HG03575 (cell line): ENCODE measurements at regions not wholly inside any gene's neighbourhood (a gene's known extent, or its start where the extent isn't known, plus 50 kb on each side); places are given as distances from the start of the nearest gene placed in this dataset.

Experiments
- ATAC-seq: cut with Tn5 transposase; IDR thresholded peaks from one replicate; pipeline ENCODE4 v1.9.1; 2021; ENCODE audit not compliant: unreplicated experiment, insufficient number of reproducible peaks, low FRiP score; ENCODE audit errors: extremely low read depth

DNA sequence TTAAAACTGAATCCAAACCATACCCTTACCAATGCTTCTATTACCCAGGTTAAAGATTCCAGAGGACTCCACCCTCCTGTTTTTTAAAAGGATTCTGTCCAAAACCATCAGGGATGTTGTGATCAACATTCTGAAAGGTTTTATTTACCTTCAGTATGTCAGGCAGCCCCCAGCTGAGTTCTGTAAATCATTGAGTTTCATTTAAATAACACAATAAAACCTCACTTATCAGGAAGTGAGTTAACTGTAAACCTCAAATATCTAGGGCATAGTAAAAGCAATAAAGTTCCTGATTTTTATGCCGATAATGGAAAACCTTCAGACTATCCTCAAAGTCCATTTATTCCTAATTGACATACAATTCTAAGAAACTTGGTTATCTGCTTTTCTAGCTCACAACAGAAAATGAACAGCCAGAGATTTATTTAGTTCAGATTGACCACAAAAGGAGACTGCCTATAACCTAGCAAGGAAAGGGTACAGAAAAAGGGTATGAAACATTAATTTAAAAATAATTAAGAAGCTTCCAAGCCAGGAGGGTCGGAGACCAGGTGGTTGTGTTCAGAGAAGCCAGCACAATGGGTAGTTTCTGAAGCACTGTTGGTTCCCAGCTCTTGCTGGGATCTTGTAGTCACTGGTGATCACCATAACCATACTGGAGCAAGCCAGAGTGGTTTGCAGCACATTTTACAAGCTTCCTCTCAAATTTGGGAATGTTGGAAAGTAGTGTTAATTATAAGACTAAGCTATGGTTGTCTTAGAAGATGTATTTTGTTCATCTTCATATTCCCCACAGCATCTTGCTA, 336.4 kb upstream of the FMN2 start:
- ATAC-seq: no peak

DNA sequence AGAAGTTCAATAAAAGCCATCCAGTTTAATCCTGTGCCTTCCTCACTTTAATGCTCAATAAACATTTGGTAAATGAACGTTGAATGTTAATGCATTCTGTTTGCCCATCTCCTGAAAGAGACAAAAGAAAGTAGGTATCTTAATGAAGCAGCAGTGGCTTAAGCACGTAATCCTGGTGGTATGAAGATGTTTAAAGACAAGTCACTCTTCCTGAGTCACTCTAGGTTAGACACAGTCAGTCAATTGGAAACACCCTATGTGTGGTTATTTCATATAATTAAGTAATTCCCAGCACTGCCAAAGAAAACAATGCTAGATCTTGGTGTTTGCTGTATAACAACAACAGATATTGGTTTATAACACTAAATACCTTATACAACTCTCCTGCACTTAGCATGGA, 334.0 kb upstream of the FMN2 start:
- no peak for ATAC-seq

DNA sequence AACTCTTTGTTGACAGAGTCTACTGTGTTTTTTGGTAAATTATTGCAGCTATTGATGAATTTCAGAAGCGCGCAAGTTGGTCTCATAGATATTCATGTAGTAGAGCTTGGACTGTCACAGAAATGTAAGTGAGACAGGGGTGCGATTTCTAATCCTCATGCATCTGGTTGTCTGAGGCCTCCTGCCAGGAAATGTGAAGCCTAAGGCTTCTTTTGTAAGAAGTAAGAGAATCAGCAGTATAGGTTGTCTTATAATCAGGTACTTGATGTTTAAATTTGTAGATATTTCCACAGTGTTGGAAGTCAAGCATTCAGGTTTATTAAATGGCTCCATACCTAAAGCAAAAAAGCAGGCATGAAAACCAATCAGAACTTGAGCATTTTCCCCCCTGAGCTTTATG, 332.9 kb upstream of the FMN2 start:
- ATAC-seq: no peak

DNA sequence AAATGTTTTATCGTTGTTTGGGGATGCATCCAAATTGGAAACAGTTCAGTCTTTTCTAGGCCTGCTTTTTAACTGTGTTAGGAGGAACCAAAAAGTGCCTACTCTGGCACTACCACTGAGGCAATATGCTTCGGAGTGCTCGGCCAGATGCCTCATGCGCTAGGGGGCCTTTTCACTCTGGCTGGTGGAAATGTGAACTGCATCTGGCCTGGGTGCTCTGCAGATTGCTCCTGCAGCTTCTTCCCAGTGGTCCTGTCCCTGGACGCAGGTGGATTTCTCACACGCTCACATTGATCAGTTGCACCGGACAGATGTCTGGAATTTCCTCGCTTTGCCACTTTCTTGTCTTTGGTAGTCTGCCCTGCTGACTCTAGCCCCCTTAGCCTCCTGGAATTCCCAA, 330.2 kb upstream of the FMN2 start:
- ATAC-seq: no peak

DNA sequence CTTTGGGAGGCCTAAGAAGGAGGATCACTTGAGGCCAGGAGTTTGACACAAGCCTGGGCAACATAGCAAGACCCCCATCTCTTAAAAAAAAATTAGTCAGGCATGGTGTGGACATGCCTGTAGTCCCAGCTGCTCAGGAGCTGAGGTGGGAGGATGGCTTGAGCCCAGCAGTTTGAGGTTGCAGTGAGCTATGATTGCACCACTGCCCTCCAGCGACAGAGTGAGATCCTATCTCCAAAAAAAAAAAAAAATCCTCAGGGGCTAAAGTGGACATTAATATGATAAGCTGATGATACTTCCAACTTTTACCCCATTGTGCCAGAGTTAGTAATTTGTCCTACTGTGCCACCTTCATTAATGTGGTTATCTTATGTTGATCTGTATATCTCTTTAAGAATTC, 327.8 kb upstream of the FMN2 start:
- no peak for ATAC-seq

DNA sequence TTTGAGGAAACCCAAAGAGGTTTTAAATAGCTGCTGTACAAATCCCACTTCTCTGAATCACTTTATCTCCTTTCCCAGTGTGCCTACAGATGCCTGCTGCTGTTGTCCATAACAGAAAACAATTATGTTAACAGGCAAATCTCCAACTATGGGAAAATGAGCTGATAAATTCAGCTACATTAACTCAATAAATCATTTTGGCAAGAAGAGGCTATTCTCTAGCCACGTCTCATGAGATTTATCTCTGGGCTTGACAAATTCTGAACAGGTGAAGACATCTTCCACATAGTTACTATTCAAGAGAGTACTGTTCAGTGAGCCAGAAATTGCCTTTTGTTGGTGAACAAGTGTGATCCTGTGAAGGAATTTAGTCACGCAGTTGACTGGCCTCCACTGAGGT, 327.1 kb upstream of the FMN2 start:
- ATAC-seq: no peak

DNA sequence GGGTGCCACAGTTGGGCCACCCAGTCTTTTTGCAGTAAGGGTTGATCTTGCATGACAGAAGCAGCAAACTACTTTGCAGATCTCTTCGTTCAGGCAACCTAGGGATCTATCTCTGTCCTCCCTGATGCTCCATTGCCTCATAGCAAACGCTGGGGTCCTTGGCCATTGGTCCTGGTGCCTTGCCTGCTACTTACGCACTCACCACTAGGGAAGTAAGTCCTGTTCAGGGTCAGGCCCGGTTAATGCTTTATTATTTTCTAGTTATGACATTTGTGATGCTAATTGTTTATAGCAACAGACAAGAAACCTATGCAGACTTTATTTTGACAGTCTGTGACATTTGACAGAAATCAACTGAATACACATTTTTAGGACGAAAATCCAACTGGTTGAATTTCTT, 326.5 kb upstream of the FMN2 start:
- no peak for ATAC-seq

DNA sequence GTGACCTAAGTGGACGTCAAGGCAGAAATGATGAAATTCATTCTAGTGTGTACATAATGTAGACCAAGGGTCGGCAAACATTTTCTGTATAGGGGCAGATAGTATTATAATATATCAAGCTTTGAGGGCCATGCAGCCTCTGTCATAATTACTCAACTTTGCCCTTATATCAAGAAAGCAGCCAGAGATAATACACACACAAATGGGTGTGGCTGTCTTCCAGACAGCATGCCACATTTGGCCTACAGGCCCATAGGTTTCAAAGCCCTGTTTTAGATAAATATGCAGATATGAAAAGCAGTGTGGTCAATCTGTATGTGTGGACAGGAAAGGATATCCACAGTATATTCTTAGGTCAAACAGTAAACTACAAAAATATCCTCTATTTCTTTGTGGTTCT, 320.1 kb upstream of the FMN2 start:
- ATAC-seq: no peak

DNA sequence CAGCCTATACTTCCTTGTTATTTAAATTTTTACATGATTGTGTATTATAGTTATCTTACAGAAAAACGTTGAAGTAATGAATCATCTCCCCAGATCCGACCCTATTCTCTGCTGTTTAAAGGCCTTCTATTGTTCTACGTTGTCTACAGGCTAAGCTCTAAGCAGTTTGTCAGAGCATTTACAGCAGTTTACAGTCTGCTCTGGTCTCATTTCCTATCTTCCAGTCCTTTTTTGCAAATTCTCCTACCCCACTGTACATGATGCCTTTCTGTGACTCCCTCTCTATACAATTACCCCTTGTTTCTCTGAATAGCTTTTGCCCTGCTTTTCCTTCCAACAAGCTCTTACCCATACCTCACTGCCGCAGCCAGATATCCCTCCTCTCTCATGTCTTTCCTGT, 319.2 kb upstream of the FMN2 start:
- no peak for ATAC-seq

DNA sequence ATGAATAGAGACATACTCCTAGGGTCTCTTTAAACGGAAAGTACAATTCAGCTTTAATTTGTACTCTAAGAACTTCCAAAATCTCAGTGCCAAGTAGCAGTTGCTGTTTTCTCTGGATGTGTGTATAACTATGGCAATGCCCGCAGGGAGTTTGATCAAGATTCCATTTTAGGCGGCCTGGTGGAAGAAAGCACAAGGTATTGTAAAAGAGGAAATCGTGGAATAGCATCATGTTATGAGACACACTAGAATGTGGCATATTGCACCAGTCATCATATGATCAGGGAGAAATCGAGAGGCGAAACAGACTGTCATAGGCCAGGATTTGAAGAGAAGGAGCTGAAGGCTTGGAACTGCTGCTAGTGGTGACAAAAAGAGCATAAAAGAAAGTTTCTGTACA, 316.2 kb upstream of the FMN2 start:
- ATAC-seq: no peak

DNA sequence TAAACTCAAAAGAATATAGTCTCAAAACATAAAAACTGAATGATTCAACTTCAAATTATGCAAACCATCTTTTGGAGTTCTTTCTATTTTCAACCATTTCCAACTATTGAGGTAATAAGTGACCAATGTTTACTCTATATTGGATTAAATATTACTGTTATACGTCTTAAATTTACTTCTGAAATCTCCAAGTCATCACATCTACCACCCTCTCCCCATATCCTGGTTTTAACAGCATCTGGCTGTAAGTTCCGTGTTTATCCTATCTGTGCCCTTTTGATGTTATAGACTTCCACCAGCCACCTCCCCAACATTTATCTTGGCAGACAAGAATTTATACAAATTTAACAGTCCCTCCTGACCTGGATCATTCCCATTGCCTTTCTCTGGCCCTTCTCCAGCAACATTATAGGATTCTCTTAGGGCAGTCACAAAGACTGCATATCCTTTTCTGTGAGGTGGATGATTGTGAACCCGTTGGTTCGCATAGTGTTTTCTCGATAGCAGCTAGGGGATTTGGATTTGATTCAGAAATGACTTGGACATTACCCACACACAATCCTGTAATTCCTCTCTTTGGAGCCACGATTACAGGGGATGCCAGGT, 313.4 kb upstream of the FMN2 start:
- no peak for ATAC-seq

DNA sequence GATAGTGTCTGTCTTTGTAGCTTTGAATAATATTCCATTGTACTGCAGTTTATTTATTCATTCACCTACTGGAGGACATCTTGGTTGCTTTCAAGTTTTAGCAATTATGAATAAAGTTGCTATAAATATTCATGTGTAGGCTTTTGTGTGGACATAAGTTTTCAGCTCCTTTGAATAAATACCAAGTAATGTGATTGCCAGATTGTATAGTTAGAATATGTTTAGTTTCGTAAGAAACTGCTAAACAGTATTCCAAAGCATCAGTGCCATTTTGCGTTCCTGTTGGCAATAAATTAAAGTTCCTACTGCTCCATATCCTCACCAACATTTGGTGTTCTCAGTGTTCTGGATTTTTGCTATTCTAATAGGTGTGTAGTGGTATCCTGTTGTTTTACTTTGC, 311.7 kb upstream of the FMN2 start:
- no peak for ATAC-seq

DNA sequence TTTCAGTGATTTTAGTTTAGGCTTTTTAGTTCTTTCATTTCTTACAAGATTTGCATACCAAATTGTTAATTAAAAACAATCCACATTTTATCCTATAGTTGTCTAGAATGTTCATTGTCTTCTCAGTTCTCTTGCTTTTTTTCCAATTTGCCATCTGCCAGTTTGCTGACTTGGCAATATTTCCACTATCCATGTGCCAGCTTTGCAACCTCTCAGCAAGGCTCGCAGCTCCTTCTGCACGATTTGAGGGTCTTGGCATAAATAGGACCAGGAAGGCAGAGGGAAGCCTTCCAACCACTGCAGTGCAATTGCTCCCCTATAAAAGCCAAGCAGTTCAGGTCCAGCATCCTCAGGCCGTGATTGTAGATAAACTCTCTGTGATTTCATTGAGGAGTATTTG, 306.8 kb upstream of the FMN2 start:
- no peak for ATAC-seq

DNA sequence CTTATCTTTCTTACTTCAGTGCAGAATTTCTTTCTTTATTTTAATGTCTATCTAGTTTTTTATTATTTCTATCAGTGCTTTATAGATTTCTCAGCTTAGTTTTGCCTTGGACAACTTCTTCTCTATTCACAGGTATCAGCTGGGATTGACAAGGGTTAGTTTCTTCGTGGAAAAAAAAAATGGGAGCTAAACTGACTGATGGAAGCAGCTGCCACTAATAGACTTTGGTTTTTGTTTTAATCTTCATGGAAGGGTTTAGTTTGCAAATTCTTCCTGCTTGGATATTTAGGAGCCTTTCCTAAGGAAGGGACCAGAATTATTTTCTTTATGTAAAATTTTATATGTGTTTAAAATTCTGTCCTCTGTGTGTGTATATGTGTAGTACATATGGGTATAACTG, 306.1 kb upstream of the FMN2 start:
- ATAC-seq: no peak

DNA sequence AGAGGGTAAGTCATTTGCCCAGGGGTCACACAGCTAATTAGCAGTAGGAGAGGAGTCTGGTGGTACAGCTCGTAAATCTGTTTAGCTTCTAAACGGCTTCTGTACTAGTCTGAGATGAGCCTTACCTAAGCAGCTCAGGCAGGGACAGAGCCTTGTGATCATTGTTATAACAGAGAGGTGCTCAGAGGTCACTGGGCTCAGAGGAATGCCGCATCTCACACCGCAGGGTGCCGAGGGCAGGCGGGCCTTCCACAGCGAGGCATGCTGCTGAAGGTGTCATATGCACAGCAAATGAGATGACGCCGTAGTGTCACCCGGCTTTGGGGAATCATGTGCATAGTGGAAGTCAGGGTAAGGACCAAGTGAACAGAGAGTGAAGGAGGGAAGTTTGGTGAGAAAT, 305.2 kb upstream of the FMN2 start:
- ATAC-seq: no peak

DNA sequence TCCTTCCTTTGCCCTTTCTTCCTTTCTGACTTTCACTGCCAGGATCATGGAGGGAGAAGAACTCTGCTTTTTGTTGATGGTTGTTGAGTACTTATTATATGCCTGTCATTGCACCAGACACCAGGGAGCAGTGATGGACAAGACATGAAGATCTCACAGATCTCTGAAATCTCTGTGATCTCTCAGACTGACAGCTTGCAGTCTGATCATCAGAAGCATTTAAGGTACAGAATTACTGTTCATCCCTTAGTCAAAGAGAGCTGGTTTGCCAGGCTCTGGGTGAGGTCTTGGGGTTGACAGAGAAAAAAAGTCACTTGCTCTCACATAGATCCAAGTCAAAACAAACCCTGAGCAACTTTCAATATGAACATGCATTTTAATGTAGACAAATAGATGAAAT, 299.5 kb upstream of the FMN2 start:
- no peak for ATAC-seq

DNA sequence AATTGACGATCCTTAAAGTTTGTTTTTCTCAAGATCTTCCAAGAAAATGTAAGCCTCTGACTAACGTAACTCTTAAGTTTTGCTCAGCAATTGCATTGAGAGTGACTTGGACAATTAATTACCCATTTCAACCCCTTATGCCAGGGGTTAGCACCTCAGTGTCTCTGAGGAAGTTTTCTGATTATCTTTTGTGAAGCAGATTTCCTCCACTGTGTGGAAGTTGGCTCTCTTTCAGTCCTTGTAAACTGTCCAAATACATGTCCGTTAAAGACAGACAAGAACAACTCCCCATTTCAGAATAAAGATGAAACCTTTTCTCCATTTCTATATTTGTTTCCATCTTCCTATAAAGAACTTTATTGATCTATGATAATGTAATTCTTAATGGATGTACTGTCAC, 296.4 kb upstream of the FMN2 start:
- no peak for ATAC-seq

DNA sequence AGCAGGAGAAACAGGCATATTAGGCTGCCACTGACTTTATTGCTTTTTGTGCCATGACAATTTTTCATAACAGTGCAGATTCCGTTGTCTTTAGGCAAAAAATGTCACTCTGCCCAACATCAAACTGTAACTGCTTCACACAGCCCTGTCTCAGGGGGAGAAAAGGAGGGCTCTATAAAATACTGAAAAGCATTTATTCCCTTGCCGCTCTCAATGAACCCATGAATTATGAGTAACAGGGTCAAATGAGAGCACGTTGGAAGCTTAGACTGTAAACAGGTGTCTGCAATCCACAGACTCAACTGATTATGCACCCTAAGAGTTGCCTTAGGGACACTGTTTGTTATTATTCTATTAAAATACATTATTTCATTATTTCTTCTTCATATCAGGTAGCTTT, 292.1 kb upstream of the FMN2 start:
- ATAC-seq: no peak

DNA sequence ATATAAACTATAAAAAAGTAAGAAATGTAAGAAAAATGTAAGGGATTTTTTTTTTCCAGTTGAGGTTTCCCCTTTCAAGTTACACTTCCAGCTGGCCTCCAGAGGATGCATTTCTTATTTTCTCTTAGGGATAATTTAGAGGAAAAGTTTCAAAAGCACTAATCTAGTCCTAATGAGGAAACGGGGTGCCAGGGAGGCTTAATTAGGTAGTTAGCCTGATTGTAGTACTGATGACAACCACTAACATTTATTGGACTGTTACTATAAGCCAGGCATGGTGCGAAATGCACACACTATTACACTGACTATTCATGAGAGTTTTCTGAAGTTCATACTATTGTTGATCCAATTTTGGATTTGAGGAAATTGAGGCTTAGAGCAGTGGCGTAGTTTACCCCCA, 290.8 kb upstream of the FMN2 start:
- ATAC-seq: no peak

DNA sequence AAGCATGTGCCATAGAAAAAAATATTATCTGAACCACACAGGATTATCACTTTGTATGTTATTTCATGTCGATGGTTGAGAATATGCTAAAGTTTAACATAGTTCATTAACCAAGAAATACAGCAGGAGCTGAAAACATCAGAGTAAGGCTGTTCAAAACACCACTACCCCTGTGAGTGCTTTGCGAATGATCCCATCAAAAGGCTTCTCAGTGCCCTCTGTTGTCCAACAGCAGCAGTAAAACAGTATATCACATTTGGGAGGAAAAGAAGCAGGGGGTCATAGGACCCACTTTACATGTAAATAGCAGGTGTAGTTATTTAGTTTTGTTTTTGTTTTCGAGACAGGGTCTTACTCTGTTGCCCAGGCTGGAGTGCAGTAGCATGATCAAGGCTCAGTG, 289.4 kb upstream of the FMN2 start:
- ATAC-seq: no peak

DNA sequence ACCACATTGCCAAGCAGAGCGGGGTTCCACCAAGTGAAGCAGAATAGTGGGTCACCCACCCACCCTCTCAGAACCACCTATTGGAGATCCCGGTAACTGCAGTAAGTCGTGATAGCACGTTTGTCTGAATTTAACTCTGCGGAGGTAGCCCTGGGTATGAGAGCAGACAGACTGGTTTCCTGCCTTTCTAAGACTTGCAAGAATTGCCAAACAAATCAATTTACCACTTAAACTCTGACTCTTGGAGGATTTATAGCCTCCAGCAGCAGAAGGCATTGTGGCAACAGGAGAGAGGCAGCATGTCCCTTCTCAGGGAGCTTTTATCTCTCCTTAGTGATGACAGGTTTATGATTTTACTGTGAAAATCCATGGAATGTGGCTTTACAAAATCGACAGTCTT, 287.9 kb upstream of the FMN2 start:
- no peak for ATAC-seq
